Naive thymus-derived CD8-positive, alpha-beta T cell (primary cell): ENCODE measurements at regions not wholly inside any gene's neighbourhood (a gene's known extent, or its start where the extent isn't known, plus 50 kb on each side); places are given as distances from the start of the nearest gene placed in this dataset.

Experiments used
- ATAC-seq, 2 donors: fragments of 150-1000 bp; cut with Tn5 transposase in 1 of 2; sonication (Bioruptor Pico), chemical (Tn5 transposase) in 1 of 2; 1 replicate in 1 of 2; 2 replicates in 1 of 2; pipeline ENCODE4 v1.10.0; 2021; ENCODE audit warnings: mild to moderate bottlenecking in 2 of 2, moderate library complexity in 2 of 2
- POLR2A ChIA-PET: fragments of 350-600 bp; sonication (Branson Sonifier 250); formaldehyde crosslinking; loops from one replicate; lab custom pipeline; 2021; ENCODE audit warnings: antibody characterized with exemption; lab: Charles Lee
- DNase-seq, 10 donors: peaks; one replicate each; pipeline versions ENCODE4 v3.0.0 to v3.0.0-alpha.2; 2020 to 2022
- H3K27ac Mint-ChIP-seq, 10 donors: one replicate each; pipeline ENCODE4 v1.8.0; 2020 to 2022; ENCODE audit warnings: mild to moderate bottlenecking in 10 of 10, mixed read lengths in 10 of 10, moderate library complexity in 4 of 10, inconsistent platforms in 1 of 10
- H3K27me3 Mint-ChIP-seq, 5 donors: one replicate each; pipeline ENCODE4 v1.8.0; 2021 to 2022; ENCODE audit warnings: mixed read lengths in 5 of 5
- H3K36me3 Mint-ChIP-seq, 3 donors: one replicate each; pipeline ENCODE4 v1.8.0; 2020 to 2022; ENCODE audit warnings: mixed read lengths in 3 of 3, mild to moderate bottlenecking in 2 of 3, inconsistent platforms in 1 of 3
- H3K4me1 Mint-ChIP-seq, 4 donors: one replicate each; pipeline ENCODE4 v1.8.0; 2021 to 2022; ENCODE audit warnings: mixed read lengths in 4 of 4
- H3K4me3 Mint-ChIP-seq, 10 donors: one replicate each; pipeline ENCODE4 v1.8.0; 2020 to 2022; ENCODE audit warnings: mild to moderate bottlenecking in 10 of 10, mixed read lengths in 10 of 10, moderate library complexity in 6 of 10, inconsistent platforms in 1 of 10
- H3K9me3 Mint-ChIP-seq, 9 donors: one replicate each; pipeline ENCODE4 v1.8.0; 2020 to 2022; ENCODE audit warnings: mixed read lengths in 9 of 9, mild to moderate bottlenecking in 3 of 9, inconsistent platforms in 1 of 9, moderate library complexity in 1 of 9

DNA sequence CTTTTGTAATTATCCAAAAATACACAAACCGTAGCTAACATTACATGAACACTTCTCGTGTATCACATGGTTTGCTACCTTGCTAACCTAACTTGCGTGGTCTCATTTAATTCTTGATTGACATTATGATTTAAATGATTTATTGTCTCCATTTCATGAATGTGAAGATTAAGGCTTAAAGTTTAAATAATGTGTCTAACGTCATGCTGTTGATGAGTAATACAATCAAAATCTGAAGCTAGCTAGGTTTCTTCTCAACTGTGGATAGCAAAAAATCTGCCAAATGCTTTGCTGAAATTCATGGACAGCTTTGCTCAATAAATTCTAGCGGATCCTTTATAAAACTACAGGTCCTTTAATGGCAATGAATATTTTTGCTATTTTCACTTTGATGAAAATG lies 274.1 kb upstream of the MC4R start:
- Mint-ChIP-seq H3K4me1 (no peaks in the 10 kb centered on the region), H3K27ac (no peak overlapping the region), H3K9me3 (peaks cover 0 to 10% (median 0%) of the 10 kb centered on the region in 9 donors), H3K36me3 (no peaks in the 10 kb centered on the region), H3K27me3 (no peaks in the 10 kb centered on the region), H3K4me3 (no peak overlapping the region)
- no peak for DNase-seq
- POLR2A ChIA-PET = no interaction called here
- ATAC-seq = no peak

DNA sequence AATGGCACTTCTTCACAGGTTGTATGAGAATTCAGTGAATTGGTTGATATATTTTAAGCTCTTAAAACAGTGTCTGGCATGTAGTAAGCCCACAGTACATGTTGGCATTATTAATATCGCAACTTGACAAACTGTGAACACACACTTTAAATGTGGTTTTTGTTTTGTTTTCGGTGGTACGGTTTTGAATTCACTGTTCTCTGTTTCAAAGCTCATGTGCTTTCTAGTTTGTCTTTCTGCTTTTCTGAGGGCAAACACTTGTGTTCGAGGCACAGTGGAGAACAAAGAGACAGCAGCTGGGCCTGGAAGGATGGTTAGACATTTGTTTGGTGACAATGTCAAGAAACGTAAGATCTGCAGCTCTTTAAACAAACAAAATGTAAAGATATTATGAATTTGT lies 276.5 kb upstream of the MC4R start:
- Mint-ChIP-seq H3K4me3 (no peak overlapping the region), H3K36me3 (no peaks in the 10 kb centered on the region), H3K9me3 (peaks cover 0 to 9% (median 0%) of the 10 kb centered on the region in 9 donors), H3K27me3 (no peaks in the 10 kb centered on the region), H3K4me1 (no peaks in the 10 kb centered on the region), H3K27ac (no peak overlapping the region)
- DNase-seq (no peak), ATAC-seq (no peak)
- POLR2A ChIA-PET = no interaction called here

DNA sequence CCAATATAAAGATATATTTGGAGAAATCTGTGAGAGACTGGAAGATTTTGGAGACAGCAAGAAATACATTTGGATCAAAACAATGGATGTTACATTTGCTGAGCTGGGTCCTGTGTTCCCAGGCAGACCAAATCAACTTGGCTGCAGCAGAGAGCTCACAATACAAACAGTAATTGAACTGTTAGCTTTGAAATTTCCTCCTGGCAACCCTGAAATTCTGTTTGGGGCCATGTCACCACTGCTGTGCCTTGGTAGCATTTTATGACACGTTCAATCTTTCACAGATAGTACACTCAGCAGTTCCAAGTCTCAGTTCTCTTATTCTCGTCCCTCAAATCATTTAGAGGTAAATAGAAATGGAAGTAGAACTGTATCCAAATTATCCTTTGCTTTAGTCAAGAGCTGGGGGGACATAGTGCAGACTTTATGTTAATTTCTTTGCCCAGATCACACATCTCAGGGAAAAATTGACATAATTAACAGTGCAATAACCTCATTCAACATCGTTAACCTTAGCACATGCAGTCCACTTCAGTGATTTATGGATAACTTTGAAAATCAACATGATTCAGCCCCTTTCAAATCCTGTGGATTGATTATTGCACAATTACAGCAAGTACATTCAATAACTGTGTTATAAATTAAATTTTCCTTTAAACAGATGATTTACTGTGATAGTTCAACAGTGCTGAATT lies 277.4 kb upstream of the MC4R start:
- H3K36me3 Mint-ChIP-seq = no peaks in the 10 kb centered on the region
- no peaks in the 10 kb centered on the region for H3K4me1 Mint-ChIP-seq
- no peaks in the 10 kb centered on the region for H3K27me3 Mint-ChIP-seq
- no peak overlapping the region for H3K27ac Mint-ChIP-seq
- DNase-seq (no peak), ATAC-seq (no peak)
- peaks cover 0 to 9% (median 0%) of the 10 kb centered on the region in 9 donors for H3K9me3 Mint-ChIP-seq
- POLR2A ChIA-PET = no interaction called here
- no peak overlapping the region for H3K4me3 Mint-ChIP-seq

DNA sequence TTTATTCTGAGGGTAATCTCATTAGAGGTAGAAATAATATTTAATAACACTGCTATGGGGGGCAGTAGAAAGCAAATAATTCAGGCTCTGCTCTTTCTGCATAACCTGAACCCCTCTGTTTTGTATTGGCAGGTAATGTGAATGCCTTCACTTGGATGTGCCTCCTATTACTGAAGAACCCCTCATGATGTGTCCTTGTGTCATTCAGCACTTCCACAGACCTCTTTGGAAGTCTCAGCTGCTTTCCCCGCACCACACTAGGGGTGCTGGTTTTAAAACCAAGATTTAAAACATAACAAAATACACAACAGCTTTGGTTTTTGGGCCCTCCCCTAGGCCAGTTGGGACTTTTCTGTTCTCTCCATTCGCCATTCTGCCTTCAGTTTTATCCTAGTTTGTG lies 281.7 kb upstream of the MC4R start:
- no peak overlapping the region for H3K4me3 Mint-ChIP-seq
- H3K4me1 Mint-ChIP-seq = no peaks in the 10 kb centered on the region
- peaks cover 0 to 4% (median 0%) of the 10 kb centered on the region in 9 donors for H3K9me3 Mint-ChIP-seq
- H3K27me3 Mint-ChIP-seq = no peaks in the 10 kb centered on the region
- H3K36me3 Mint-ChIP-seq = no peaks in the 10 kb centered on the region
- ATAC-seq (no peak), DNase-seq (no peak)
- H3K27ac Mint-ChIP-seq = no peak overlapping the region
- POLR2A ChIA-PET = no interaction called here

DNA sequence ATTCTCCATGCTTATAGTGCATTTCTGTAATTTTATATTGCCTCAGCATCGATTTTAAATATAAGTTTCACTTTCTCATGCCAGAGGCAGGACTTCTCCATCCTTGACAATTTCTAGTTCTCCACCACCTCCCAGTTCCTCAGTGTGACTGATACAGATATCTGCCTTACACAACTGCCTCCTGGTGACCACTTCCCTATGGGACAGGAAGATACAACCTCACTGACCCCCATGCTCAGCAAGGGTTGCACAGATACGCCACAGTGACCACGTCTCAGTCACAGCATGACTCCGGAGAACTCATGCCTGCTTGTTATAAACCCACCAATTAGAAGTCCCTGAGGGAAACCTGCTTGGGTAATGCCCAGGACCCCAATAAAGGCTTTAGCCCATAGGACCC lies 284.0 kb upstream of the MC4R start:
- peaks cover 0 to 7% (median 0%) of the 10 kb centered on the region in 9 donors for H3K9me3 Mint-ChIP-seq
- POLR2A ChIA-PET = no interaction called here
- DNase-seq = no peak
- ATAC-seq = no peak
- H3K27ac Mint-ChIP-seq = no peak overlapping the region
- H3K4me1 Mint-ChIP-seq = no peaks in the 10 kb centered on the region
- H3K27me3 Mint-ChIP-seq = no peaks in the 10 kb centered on the region
- no peak overlapping the region for H3K4me3 Mint-ChIP-seq
- no peaks in the 10 kb centered on the region for H3K36me3 Mint-ChIP-seq

DNA sequence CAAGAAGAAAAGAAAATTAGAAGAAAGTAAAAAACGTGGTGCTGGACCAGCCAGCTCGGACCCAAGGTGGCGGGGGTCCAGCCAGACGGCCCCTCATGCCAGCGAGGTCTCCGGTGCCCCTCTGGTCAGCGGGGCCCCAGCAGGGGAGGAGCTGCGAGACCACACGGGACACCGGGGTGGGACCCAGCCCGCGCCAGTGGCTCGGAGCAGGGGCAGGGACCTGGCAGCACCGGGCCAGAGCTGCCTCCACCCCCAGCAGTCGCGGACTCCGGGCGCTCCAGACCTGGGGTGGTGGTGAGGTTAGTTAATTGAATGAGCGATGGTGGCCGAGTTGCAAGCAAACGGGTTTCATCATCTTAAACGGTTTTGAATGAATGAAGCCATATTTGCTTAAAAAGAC lies 289.9 kb upstream of the MC4R start:
- POLR2A ChIA-PET = no interaction called here
- no peak overlapping the region for H3K4me3 Mint-ChIP-seq
- H3K9me3 Mint-ChIP-seq = peaks cover 0 to 10% (median 4%) of the 10 kb centered on the region in 9 donors
- ATAC-seq (no peak), DNase-seq (no peak)
- H3K27me3 Mint-ChIP-seq = no peaks in the 10 kb centered on the region
- H3K27ac Mint-ChIP-seq = no peak overlapping the region
- H3K4me1 Mint-ChIP-seq = no peaks in the 10 kb centered on the region
- H3K36me3 Mint-ChIP-seq = no peaks in the 10 kb centered on the region

DNA sequence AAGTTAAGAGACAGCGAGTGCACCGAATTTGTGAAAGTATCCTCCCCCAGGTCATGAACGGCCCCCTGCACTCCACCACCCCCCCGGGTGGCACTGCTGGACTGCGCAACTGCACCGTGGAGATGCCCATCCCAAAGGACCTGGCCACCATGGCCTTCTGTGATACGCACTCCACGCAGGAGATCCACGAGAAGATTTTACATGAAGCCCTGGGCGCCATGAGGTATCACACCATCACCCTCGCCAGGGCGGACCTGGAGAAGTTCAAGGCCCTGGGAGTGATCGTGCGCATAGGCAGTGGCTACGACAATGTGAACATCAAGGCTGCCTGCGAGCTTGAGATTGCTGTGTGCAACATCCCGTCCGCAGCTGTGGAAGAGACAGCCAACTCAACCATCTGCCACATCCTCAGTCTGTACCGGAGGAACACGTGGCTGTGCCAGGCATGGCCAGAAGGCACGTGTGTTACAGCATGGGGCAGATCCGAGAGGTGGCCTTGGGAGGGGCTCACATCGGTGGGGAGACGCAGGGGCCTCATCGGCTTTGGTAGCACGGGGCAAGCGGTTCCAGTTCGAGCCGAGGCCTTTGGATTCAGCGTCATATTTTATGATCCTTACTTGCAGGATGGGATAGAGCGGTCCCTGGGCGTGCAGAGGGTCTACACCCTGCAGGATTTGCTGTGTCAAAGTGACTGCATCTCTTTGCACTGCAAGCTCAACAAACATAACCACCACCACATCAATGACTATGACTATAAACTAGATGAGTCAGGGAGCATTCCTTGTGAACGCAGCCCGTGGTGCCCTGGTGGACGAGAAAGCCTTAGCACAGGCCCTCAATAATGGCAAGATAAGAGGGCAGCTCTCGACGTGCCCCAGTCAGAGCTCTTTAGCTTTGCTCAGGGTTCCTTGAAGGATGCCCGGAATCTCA lies 290.8 kb upstream of the MC4R start:
- Mint-ChIP-seq H3K9me3 (peaks cover 0 to 10% (median 4%) of the 10 kb centered on the region in 9 donors), H3K27ac (no peak overlapping the region), H3K27me3 (no peaks in the 10 kb centered on the region), H3K36me3 (no peaks in the 10 kb centered on the region), H3K4me1 (no peaks in the 10 kb centered on the region), H3K4me3 (no peak overlapping the region)
- no peak for DNase-seq
- POLR2A ChIA-PET = no interaction called here
- no peak for ATAC-seq

DNA sequence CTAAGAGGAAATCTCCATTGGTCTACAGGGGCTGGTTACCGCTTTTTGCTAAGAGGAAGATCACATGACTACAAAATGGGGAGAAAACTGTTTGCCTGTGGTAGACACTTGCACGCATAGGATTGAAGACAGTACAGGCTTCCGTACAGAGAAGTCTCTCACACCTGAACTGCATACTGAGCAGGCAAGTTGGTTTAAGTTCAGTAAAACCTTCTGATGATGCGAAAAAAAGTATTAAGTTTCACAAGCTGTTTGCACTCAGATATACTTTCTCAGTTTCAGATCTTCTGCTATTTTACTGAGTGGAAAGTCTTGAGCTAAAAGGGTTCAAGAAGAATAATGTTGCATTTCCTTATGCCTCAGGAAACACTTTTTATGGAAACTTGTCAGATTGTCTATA lies 292.2 kb upstream of the MC4R start:
- Mint-ChIP-seq H3K27ac (no peak overlapping the region), H3K4me3 (no peak overlapping the region), H3K9me3 (peaks cover 0 to 10% (median 4%) of the 10 kb centered on the region in 9 donors)

DNA sequence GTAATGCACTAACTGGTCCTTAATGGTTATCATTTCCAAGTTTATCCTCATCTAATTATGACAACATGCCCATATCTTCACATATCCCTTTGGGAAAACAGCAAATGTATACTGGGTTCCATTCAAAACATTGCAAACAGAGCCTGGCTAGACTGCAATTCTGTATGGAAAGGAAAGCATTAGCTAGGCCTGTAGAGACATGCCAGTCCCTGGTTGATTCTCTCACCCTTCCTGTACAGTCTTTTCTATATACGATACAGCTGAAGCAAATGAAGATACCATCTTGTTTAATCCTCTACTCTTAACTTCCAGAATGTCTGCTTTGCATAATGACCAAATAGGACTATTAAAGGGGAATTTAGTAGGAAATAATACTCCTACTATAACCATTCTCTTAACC lies 294.4 kb upstream of the MC4R start:
- no peaks in the 10 kb centered on the region for H3K36me3 Mint-ChIP-seq
- no peak overlapping the region for H3K4me3 Mint-ChIP-seq
- peaks cover 0 to 10% (median 0%) of the 10 kb centered on the region in 9 donors for H3K9me3 Mint-ChIP-seq
- H3K27me3 Mint-ChIP-seq = no peaks in the 10 kb centered on the region
- DNase-seq (no peak), ATAC-seq (no peak)
- H3K27ac Mint-ChIP-seq = no peak overlapping the region
- H3K4me1 Mint-ChIP-seq = no peaks in the 10 kb centered on the region
- POLR2A ChIA-PET = no interaction called here

More for the DNA sequence above, 292.2 kb upstream of the MC4R start:
- Mint-ChIP-seq H3K27me3 (no peaks in the 10 kb centered on the region), H3K36me3 (no peaks in the 10 kb centered on the region), H3K4me1 (no peaks in the 10 kb centered on the region)
- POLR2A ChIA-PET = no interaction called here
- no peak for ATAC-seq
- no peak for DNase-seq

DNA sequence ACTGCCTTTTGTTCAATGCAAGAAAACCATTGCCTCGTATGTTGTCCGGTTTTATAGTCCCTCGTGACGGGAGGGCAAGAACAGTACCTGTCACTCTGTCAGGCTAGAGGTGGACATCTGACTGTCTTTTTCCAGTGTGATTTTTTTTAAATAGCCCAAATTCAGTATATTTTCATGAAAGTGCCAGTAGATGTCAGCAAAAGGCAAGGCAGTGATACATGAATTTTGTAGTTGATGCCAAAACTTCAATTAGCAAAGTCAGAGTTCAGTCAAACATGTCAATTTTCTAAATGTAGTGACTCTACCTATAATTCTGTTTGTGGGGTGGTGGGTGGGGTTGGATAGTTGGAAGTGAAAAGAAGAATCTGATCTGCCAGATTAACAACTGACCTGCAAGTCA lies 296.0 kb upstream of the MC4R start:
- Mint-ChIP-seq H3K4me1 (no peaks in the 10 kb centered on the region), H3K4me3 (no peak overlapping the region), H3K27me3 (no peaks in the 10 kb centered on the region), H3K9me3 (peaks cover 0 to 10% (median 0%) of the 10 kb centered on the region in 9 donors), H3K36me3 (no peaks in the 10 kb centered on the region), H3K27ac (no peak overlapping the region)
- POLR2A ChIA-PET = no interaction called here
- no peak for DNase-seq
- no peak for ATAC-seq

DNA sequence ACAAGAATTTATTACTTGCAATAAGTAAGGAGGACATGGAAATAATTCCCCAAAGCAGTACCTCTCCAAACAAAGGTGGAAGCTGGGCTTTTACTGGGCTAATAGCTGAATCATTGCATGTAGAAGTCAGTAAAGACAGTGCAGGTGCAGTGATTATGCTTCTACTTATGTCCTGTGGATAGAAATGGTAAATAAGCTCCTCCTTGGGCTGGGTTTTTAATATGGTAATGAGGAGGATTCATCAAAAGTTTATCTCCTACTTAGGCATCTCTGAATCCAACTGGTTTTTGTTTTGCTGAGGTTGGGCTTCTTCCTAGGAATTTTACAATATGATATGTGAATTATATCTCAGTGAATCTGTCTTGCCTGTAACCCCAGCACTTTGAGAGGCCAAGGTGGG lies 297.4 kb upstream of the MC4R start:
- DNase-seq (no peak), ATAC-seq (no peak)
- Mint-ChIP-seq H3K4me1 (no peaks in the 10 kb centered on the region), H3K9me3 (peaks cover 0 to 2% (median 0%) of the 10 kb centered on the region in 9 donors), H3K4me3 (no peak overlapping the region), H3K27me3 (no peaks in the 10 kb centered on the region), H3K27ac (no peak overlapping the region), H3K36me3 (no peaks in the 10 kb centered on the region)
- POLR2A ChIA-PET = no interaction called here

DNA sequence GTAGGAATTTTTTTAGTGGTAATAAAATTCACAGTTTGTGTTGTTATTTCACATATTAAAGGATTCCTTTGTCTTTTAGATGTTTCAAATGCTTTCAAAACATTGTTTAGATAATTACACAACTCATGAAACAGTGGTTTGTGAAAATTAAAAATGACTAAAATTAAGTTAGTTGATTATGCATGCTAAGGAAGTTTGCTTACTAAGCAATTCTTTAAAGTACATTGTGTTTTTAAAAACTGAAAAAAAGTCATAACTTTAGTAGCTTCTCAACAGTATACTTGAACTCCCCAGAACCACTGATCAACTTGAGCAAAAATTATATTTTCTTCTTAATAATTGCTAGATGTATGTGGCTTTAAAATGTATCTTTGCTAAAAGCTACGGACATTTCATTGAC lies 298.4 kb upstream of the MC4R start:
- no peaks in the 10 kb centered on the region for H3K27me3 Mint-ChIP-seq
- DNase-seq = no peak

DNA sequence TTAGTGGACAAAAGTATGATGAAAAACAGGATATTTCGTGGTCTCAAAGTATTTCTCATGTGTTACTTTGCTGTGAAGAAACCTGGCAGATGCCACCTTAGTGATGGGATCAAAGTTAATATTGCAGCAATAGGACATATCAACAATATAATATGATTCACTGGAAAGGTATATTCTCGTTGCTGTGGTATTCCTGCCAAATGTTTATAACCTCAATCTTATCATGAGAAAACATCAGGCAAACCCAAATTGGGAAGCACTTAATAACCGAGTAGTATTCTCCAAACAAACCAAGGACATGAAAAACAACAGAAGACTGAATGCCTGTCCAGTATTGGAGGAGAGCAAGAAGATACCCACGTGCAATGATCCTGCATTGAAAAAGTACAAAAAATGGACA lies 302.6 kb upstream of the MC4R start:
- ATAC-seq (no peak), DNase-seq (no peak)
- no peak overlapping the region for H3K27ac Mint-ChIP-seq
- no peaks in the 10 kb centered on the region for H3K36me3 Mint-ChIP-seq
- H3K27me3 Mint-ChIP-seq = no peaks in the 10 kb centered on the region
- POLR2A ChIA-PET = no interaction called here
- no peak overlapping the region for H3K4me3 Mint-ChIP-seq
- no peaks in the 10 kb centered on the region for H3K4me1 Mint-ChIP-seq
- H3K9me3 Mint-ChIP-seq = peaks cover 0 to 6% (median 0%) of the 10 kb centered on the region in 9 donors

More for the DNA sequence above, 298.4 kb upstream of the MC4R start:
- no peak overlapping the region for H3K27ac Mint-ChIP-seq
- H3K9me3 Mint-ChIP-seq = peaks cover 0 to 2% (median 0%) of the 10 kb centered on the region in 9 donors
- ATAC-seq = no peak
- no peaks in the 10 kb centered on the region for H3K4me1 Mint-ChIP-seq
- POLR2A ChIA-PET = no interaction called here
- H3K4me3 Mint-ChIP-seq = no peak overlapping the region
- H3K36me3 Mint-ChIP-seq = no peaks in the 10 kb centered on the region
